ENCODE measurements at regions not wholly inside any gene's neighbourhood (a gene's known extent, or its start where the extent isn't known, plus 50 kb on each side); places are given as distances from the start of the nearest gene placed in this dataset.

GRCh38 chr1:4109628-4109940, 209.5 kb upstream of the C1orf174 start:
- Histone ChIP-seq H3K27me3 (no peaks in the 10 kb centered on the region), H3K4me3 (no peak overlapping the region), H3K27ac (no peak overlapping the region), H3K9me3 (no peaks in the 10 kb centered on the region), H3K4me1 (no peaks in the 10 kb centered on the region), H3K36me3 (no peaks in the 10 kb centered on the region)
- no peak for TF ChIP-seq POLR2A (IDR thresholded peaks at IDR 0.05)
- TF ChIP-seq, protein P1, sequence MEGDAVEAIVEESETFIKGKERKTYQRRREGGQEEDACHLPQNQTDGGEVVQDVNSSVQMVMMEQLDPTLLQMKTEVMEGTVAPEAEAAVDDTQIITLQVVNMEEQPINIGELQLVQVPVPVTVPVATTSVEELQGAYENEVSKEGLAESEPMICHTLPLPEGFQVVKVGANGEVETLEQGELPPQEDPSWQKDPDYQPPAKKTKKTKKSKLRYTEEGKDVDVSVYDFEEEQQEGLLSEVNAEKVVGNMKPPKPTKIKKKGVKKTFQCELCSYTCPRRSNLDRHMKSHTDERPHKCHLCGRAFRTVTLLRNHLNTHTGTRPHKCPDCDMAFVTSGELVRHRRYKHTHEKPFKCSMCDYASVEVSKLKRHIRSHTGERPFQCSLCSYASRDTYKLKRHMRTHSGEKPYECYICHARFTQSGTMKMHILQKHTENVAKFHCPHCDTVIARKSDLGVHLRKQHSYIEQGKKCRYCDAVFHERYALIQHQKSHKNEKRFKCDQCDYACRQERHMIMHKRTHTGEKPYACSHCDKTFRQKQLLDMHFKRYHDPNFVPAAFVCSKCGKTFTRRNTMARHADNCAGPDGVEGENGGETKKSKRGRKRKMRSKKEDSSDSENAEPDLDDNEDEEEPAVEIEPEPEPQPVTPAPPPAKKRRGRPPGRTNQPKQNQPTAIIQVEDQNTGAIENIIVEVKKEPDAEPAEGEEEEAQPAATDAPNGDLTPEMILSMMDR (IDR thresholded peaks at IDR 0.05): no peak
- DNase-seq: no peak
- intact Hi-C loops (cut with DNase I; ENCODE audit: low total_unique reads): no loop called here

- intact Hi-C loops (cut with DNase I; ENCODE audit: low total_unique reads): no loop called here
- Histone ChIP-seq H3K36me3 (no peaks in the 10 kb centered on the region), H3K27ac (no peak overlapping the region), H3K27me3 (no peaks in the 10 kb centered on the region), H3K4me3 (no peak overlapping the region), H3K9me3 (no peaks in the 10 kb centered on the region), H3K4me1 (no peaks in the 10 kb centered on the region)
- no peak for DNase-seq
- TF ChIP-seq, protein P1 (IDR thresholded peaks at IDR 0.05): no peak
- TF ChIP-seq POLR2A (IDR thresholded peaks at IDR 0.05): no peak
Measured at GRCh38 chr1:4110888-4111287, 210.8 kb upstream of the C1orf174 start.

DNA sequence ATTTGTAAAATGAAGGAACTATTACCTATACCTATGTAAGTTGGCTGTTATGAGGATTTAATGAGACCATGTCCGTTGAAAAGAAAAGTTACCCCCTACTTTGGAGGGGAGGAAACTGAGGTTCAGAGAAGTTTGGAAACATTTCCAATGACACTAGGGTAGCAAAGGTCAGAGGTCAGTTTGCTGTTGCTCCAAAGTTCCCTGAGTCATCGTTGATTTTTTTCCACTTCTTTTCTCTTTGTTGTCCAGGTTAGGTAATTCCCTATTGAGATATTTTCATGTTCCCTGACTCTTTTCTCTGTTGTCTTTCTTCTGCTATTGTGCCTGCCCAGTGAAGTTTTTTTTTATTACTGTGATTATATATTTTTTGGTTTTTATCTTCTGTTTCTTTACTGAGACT, 213.8 kb upstream of the C1orf174 start:
- Histone ChIP-seq H3K36me3 (no peaks in the 10 kb centered on the region), H3K27ac (no peak overlapping the region), H3K9me3 (no peaks in the 10 kb centered on the region), H3K27me3 (no peaks in the 10 kb centered on the region), H3K4me1 (no peaks in the 10 kb centered on the region), H3K4me3 (no peak overlapping the region)
- intact Hi-C loops (cut with DNase I; ENCODE audit: low total_unique reads): no loop called here
- no peak for DNase-seq
- TF ChIP-seq, protein P1 (IDR thresholded peaks at IDR 0.05): no peak
- no peak for TF ChIP-seq POLR2A (IDR thresholded peaks at IDR 0.05)

DNA sequence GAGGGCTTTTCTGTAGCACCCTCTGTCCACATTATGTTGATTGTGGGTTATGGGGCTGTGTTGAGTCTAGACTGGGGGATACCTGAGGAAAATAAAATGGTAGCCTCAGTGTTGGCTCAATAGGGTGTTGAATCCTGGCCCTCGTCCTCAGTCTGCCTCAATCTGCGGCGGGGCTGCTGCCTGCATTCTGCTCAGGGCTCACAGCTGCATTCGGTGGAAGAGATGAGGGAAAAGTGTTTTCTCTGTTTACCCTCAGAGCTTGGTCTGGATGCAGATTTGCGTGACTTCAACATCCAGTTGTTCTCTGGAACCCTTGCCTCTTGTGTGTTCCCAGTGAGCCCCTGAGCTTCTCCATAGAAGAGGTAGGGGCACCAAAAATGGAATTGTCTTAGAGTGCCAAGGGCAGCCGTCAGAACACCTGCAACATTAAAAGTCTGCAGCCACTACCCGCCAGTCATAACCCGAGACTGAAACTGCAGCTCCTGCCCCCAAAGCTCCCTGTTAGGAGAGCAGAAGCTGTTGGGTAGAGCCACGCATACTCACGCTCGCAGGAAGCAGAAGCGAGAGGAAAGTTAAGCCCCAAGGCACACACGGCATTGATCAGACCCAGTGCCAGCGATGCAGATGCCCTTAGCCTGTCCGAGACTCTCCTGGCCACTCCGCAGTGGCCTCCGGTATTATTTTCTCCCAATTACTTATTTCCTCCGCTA, 215.3 kb upstream of the C1orf174 start:
- Histone ChIP-seq H3K27ac (no peak overlapping the region), H3K4me3 (no peak overlapping the region), H3K36me3 (no peaks in the 10 kb centered on the region), H3K9me3 (no peaks in the 10 kb centered on the region), H3K27me3 (no peaks in the 10 kb centered on the region), H3K4me1 (no peaks in the 10 kb centered on the region)
- DNase-seq: no peak
- no peak for TF ChIP-seq POLR2A (IDR thresholded peaks at IDR 0.05)
- TF ChIP-seq, protein P1 (IDR thresholded peaks at IDR 0.05): no peak
- intact Hi-C loops (cut with DNase I; ENCODE audit: low total_unique reads): no loop called here

DNA sequence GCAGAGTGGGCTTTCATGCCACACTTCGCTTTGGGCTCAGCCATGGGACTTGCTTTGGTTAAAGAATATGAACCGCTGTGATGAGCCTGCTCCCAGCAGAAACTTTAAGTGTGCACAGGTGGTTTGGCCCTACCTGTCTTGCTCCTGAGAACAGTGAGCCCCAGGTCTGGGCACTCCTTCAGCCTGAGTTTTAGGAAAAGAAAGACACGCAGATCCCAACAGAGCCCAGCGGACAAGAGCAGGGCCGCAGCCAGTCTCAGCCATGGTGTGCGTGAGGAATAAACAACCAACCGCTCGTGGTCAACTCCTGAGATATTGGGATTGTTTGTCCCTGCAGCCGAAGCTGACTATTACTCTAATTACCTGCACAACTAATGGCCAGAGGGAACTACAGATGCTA, 217.1 kb upstream of the C1orf174 start:
- H3K27me3 ChIP-seq: no peaks in the 10 kb centered on the region
- no peak for DNase-seq
- intact Hi-C loops (cut with DNase I; ENCODE audit: low total_unique reads): no loop called here
- TF ChIP-seq, protein P1 (IDR thresholded peaks at IDR 0.05): no peak
- no peak for TF ChIP-seq POLR2A (IDR thresholded peaks at IDR 0.05)
- H3K36me3 ChIP-seq: no peaks in the 10 kb centered on the region
- no peaks in the 10 kb centered on the region for H3K4me1 ChIP-seq
- no peak overlapping the region for H3K4me3 ChIP-seq
- H3K27ac ChIP-seq: no peak overlapping the region
- H3K9me3 ChIP-seq: no peaks in the 10 kb centered on the region
